ENCODE measurements at regions not wholly inside any gene's neighbourhood (a gene's known extent, or its start where the extent isn't known, plus 50 kb on each side); places are given as distances from the start of the nearest gene placed in this dataset.
A peak's percentile ranks its signal among the peaks of the same experiment; 100 is the strongest.

- no peak for DNase-seq
Measured at GRCh38 chr13:73779881-73780280, 354.3 kb downstream of the KLF12 start.

- DNase-seq = no peak
Measured at GRCh38 chr13:73778242-73778864, 355.9 kb downstream of the KLF12 start.

GRCh38 chr13:73777134-73777533 lies 357.1 kb downstream of the KLF12 start:
- no peak for DNase-seq

GRCh38 chr13:73776151-73776785 lies 357.9 kb downstream of the KLF12 start:
- no peak for DNase-seq

- no peak for DNase-seq
Measured at GRCh38 chr13:73773168-73773549, 361.0 kb downstream of the KLF12 start.

- no peak for DNase-seq
Measured at GRCh38 chr13:73772449-73773167, 361.6 kb downstream of the KLF12 start.

- peak; percentile 42 for DNase-seq
Measured at GRCh38 chr13:73767747-73768315, 366.4 kb downstream of the KLF12 start.

- DNase-seq = no peak
Measured at GRCh38 chr13:73767191-73767741, 366.9 kb downstream of the KLF12 start.

- DNase-seq = peak; percentile 73
Measured at GRCh38 chr13:73765651-73766384, 368.4 kb downstream of the KLF12 start.

GRCh38 chr13:73759434-73759833 lies 374.8 kb downstream of the KLF12 start:
- DNase-seq = no peak

- no peak for DNase-seq
Measured at GRCh38 chr13:73757481-73758233, 376.5 kb downstream of the KLF12 start.

GRCh38 chr13:73754727-73755292 lies 379.4 kb downstream of the KLF12 start:
- DNase-seq = no peak

GRCh38 chr13:73754241-73754640 lies 380.0 kb downstream of the KLF12 start:
- DNase-seq = no peak

GRCh38 chr13:73751290-73751689 lies 382.9 kb downstream of the KLF12 start:
- DNase-seq = no peak

- DNase-seq = no peak
Measured at GRCh38 chr13:73748404-73748803, 385.8 kb downstream of the KLF12 start.

GRCh38 chr13:73745190-73745589 lies 389.0 kb downstream of the KLF12 start:
- DNase-seq = no peak

GRCh38 chr13:73742982-73743381 lies 391.2 kb downstream of the KLF12 start:
- no peak for DNase-seq

- DNase-seq = no peak
Measured at GRCh38 chr13:73741742-73742141, 392.5 kb downstream of the KLF12 start.

- no peak for DNase-seq
Measured at GRCh38 chr13:73741111-73741510, 393.1 kb downstream of the KLF12 start.

GRCh38 chr13:73740666-73741065 lies 393.5 kb downstream of the KLF12 start:
- DNase-seq = no peak

GRCh38 chr13:73739394-73739793 lies 394.8 kb downstream of the KLF12 start:
- DNase-seq = no peak

GRCh38 chr13:73738626-73739025 lies 395.6 kb downstream of the KLF12 start:
- no peak for DNase-seq
